ENCODE measurements at regions not wholly inside any gene's neighbourhood (a gene's known extent, or its start where the extent isn't known, plus 50 kb on each side); places are given as distances from the start of the nearest gene placed in this dataset.

DNA sequence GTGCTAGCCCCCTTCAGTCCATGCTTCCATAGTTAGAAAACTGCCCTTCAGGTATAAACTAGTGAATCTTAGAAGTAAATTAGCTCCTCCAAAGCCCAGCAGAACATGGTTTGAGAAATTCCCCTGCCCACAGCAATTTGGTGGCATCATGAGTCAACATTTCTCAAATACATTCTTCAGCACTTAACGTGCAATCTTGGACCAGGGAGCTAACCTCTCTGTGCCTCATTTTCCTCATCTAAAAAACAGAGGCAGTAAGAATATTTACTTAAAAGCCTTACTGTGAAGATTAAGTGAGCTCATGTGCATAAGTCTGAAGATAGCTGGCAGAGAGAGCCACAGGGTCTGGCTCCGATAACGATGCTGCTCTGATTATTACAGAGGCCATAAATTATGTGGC is 800.7 kb upstream of the AMELY start:
- H3K27ac ChIP-seq (ENCODE audit: low read depth, low read length): no peak overlapping the region
- H3K4me3 ChIP-seq (ENCODE audit: low read depth, low read length): no peak overlapping the region
- no peak for TF ChIP-seq CTCF (IDR thresholded peaks at IDR 0.05; ENCODE audit: low read depth, low read length)
- no peaks in the 10 kb centered on the region; the same call in 1 of the 2 replicates for H3K9me3 ChIP-seq (ENCODE audit: control insufficient read depth, insufficient read depth, low read length)
- DNase-seq (ENCODE audit: low read depth, low spot score): no peak
- CTCF ChIA-PET: no interaction called here
- POLR2A ChIA-PET: no interaction called here
- H3K27me3 ChIP-seq (ENCODE audit: control insufficient read depth, insufficient read depth, low read length): no peaks in the 10 kb centered on the region

DNA sequence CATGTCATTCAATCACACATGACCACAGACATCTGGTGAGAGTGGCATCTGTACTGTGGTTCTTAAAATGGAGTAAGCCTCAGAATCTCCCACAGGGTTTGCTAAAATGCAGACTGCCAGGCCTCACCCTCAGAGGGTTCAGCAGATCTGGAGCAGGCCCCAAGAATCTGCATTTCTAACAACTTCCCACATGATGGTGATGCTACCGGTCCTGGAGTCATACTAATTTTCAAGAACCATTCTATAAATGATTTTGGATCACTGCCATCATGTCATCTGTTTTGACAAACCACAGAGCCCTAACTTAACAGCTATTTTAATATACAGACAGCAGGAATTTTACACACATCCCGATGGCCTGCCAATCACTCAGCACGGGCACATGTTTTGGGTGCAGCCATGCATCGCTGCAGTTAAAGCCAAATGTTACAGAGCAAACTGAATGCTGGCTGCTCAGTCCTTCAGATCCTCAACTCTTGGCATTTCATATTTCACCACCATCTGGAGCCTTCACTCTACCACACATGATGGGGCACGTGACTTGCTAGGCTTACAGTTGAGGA is 792.1 kb upstream of the AMELY start:
- ChIA-PET CTCF (no interaction called here), POLR2A (no interaction called here)
- no peaks in the 10 kb centered on the region for H3K27me3 ChIP-seq (ENCODE audit: control insufficient read depth, insufficient read depth, low read length)
- no peak overlapping the region for H3K4me3 ChIP-seq (ENCODE audit: low read depth, low read length)
- no peak for TF ChIP-seq CTCF (IDR thresholded peaks at IDR 0.05; ENCODE audit: low read depth, low read length)
- H3K9me3 ChIP-seq (ENCODE audit: control insufficient read depth, insufficient read depth, low read length): no peaks in the 10 kb centered on the region
- no peak overlapping the region for H3K27ac ChIP-seq (ENCODE audit: low read depth, low read length)
- DNase-seq (ENCODE audit: low read depth, low spot score): no peak

- Histone ChIP-seq H3K4me3 (ENCODE audit: low read depth, low read length) (no peak overlapping the region), H3K27ac (ENCODE audit: low read depth, low read length) (no peak overlapping the region), H3K9me3 (ENCODE audit: control insufficient read depth, insufficient read depth, low read length) (no peaks in the 10 kb centered on the region), H3K27me3 (ENCODE audit: control insufficient read depth, insufficient read depth, low read length) (no peaks in the 10 kb centered on the region)
- CTCF ChIA-PET: no interaction called here
- TF ChIP-seq CTCF (IDR thresholded peaks at IDR 0.05; ENCODE audit: low read depth, low read length): no peak
- DNase-seq (ENCODE audit: low read depth, low spot score): no peak
- POLR2A ChIA-PET: no interaction called here
Measured at GRCh38 chrY:7702481-7702880, 790.9 kb upstream of the AMELY start.

GRCh38 chrY:7701676-7702075 is 790.1 kb upstream of the AMELY start:
- peak; percentile 68 for DNase-seq (ENCODE audit: low read depth, low spot score)
- CTCF ChIA-PET: no interaction called here
- TF ChIP-seq CTCF (IDR thresholded peaks at IDR 0.05; ENCODE audit: low read depth, low read length): no peak
- Histone ChIP-seq H3K27me3 (ENCODE audit: control insufficient read depth, insufficient read depth, low read length) (no peaks in the 10 kb centered on the region), H3K9me3 (ENCODE audit: control insufficient read depth, insufficient read depth, low read length) (no peaks in the 10 kb centered on the region), H3K27ac (ENCODE audit: low read depth, low read length) (no peak overlapping the region), H3K4me3 (ENCODE audit: low read depth, low read length) (no peak overlapping the region; the same call in 1 of the 2 replicates)
- POLR2A ChIA-PET: no interaction called here

GRCh38 chrY:7697506-7697905 is 786.0 kb upstream of the AMELY start:
- DNase-seq (ENCODE audit: low read depth, low spot score): no peak
- ChIA-PET POLR2A (no interaction called here), CTCF (no interaction called here)
- H3K9me3 ChIP-seq (ENCODE audit: control insufficient read depth, insufficient read depth, low read length): no peaks in the 10 kb centered on the region
- H3K27me3 ChIP-seq (ENCODE audit: control insufficient read depth, insufficient read depth, low read length): no peaks in the 10 kb centered on the region
- H3K4me3 ChIP-seq (ENCODE audit: low read depth, low read length): no peak overlapping the region
- no peak overlapping the region for H3K27ac ChIP-seq (ENCODE audit: low read depth, low read length)
- no peak for TF ChIP-seq CTCF (IDR thresholded peaks at IDR 0.05; ENCODE audit: low read depth, low read length)

Data from AG04450 (cell line).